Choroid plexus epithelial cell (primary cell): ENCODE measurements at regions not wholly inside any gene's neighbourhood (a gene's known extent, or its start where the extent isn't known, plus 50 kb on each side); places are given as distances from the start of the nearest gene placed in this dataset.
A peak's percentile ranks its signal among the peaks of the same experiment; 100 is the strongest.

Experiments used
- DNase-seq: peaks from one replicate; pipeline ENCODE4 v3.0.0-alpha.2; 2010; ENCODE audit warnings: low read depth
- H3K4me3 ChIP-seq: 2 replicates; pipeline ENCODE4 v1.5.1; 2011; ENCODE audit warnings: low read depth, mild to moderate bottlenecking, control low read depth, low read length, moderate library complexity
- CTCF ChIP-seq: conservative IDR thresholded peaks from 2 replicates; pipeline ENCODE4 v1.5.1; 2011; ENCODE audit warnings: low read depth, mild to moderate bottlenecking, control low read depth, inconsistent platforms, low read length, moderate library complexity

GRCh38 chr14:51576879-51577278 lies 74.8 kb upstream of the FRMD6 start:
- DNase-seq: peak; percentile 67
- H3K4me3 ChIP-seq: no peak overlapping the region
- no peak for TF ChIP-seq CTCF

- DNase-seq: no peak
- no peak overlapping the region for H3K4me3 ChIP-seq
- no peak for TF ChIP-seq CTCF
Measured at GRCh38 chr14:51578853-51579252, 72.9 kb upstream of the FRMD6 start.

- peak; percentile 60 for DNase-seq
Measured at GRCh38 chr14:51581017-51581881, 70.5 kb upstream of the FRMD6 start.

GRCh38 chr14:51582437-51582836 lies 69.3 kb upstream of the FRMD6 start:
- no peak for TF ChIP-seq CTCF
- no peak overlapping the region for H3K4me3 ChIP-seq
- no peak for DNase-seq

More at GRCh38 chr14:51581017-51581881, 70.5 kb upstream of the FRMD6 start:
- H3K4me3 ChIP-seq: no peak overlapping the region
- TF ChIP-seq CTCF: no peak

- TF ChIP-seq CTCF: no peak
- no peak for DNase-seq
- no peak overlapping the region for H3K4me3 ChIP-seq
Measured at GRCh38 chr14:51585055-51585454, 66.7 kb upstream of the FRMD6 start.

GRCh38 chr14:51592836-51593235 lies 58.9 kb upstream of the FRMD6 start:
- no peak for TF ChIP-seq CTCF
- DNase-seq: no peak

GRCh38 chr14:51593397-51593796 lies 58.3 kb upstream of the FRMD6 start:
- no peak for TF ChIP-seq CTCF
- peak; percentile 50 for DNase-seq
- no peak overlapping the region for H3K4me3 ChIP-seq

More at GRCh38 chr14:51592836-51593235, 58.9 kb upstream of the FRMD6 start:
- no peak overlapping the region for H3K4me3 ChIP-seq
